GM18519 (cell line): ENCODE measurements at regions not wholly inside any gene's neighbourhood (a gene's known extent, or its start where the extent isn't known, plus 50 kb on each side); places are given as distances from the start of the nearest gene placed in this dataset.
"Not testable (repeated sequence)": the region's sequence is repeated elsewhere in the genome, so short reads cannot be mapped to it uniquely, and the experiment has no call there.

Source experiments
- ATAC-seq: cut with Tn5 transposase; IDR thresholded peaks from one replicate; pipeline ENCODE4 v1.9.1; 2021; ENCODE audit warnings: mild to moderate bottlenecking, moderate library complexity; ENCODE audit not compliant: unreplicated experiment, low FRiP score

- ATAC-seq = no peak
Measured at GRCh38 chr12:34402228-34402898, 380.1 kb downstream of the ALG10 start.

GRCh38 chr12:34402899-34403705 is 380.8 kb downstream of the ALG10 start:
- ATAC-seq = no peak

GRCh38 chr12:34403706-34404376 is 381.5 kb downstream of the ALG10 start:
- ATAC-seq = no peak

GRCh38 chr12:34404377-34405285 is 382.3 kb downstream of the ALG10 start:
- no peak for ATAC-seq

GRCh38 chr12:34405286-34406227 is 383.3 kb downstream of the ALG10 start:
- no peak for ATAC-seq

GRCh38 chr12:34406228-34406995 is 384.1 kb downstream of the ALG10 start:
- no peak for ATAC-seq

GRCh38 chr12:34406996-34407300 is 384.7 kb downstream of the ALG10 start:
- no peak for ATAC-seq

- ATAC-seq = no peak
Measured at GRCh38 chr12:34407813-34408212, 385.5 kb downstream of the ALG10 start.

- not testable (repeated sequence) for ATAC-seq
Measured at GRCh38 chr12:34431509-34431908, 409.2 kb downstream of the ALG10 start.
